ENCODE measurements at regions not wholly inside any gene's neighbourhood (a gene's known extent, or its start where the extent isn't known, plus 50 kb on each side); places are given as distances from the start of the nearest gene placed in this dataset.

DNA sequence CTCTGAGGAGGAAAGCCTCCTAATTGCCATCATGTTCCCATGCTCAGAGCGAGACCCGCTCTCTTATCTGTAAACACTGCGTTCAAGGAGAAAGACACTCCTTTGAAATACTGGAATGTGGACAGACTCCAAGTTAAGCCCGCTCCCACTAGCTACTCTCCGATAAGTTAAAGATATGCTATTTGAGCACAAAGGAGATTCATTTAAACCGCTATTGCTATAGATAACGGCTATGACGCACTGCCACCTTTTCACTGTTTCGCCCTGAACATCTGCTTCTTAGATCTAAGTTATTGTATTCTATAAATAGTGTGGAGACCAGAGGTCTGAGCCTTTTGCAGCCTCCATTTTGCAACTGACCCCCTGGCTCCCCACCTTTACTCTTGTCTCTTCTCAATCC, 82.3 kb downstream of the GPX5 start:
- TF ChIP-seq EZH2 (IDR thresholded peaks at IDR 0.05; ENCODE audit: insufficient read depth, poor library complexity, severe bottlenecking) (no peak), EZH2phosphoT487 (IDR thresholded peaks at IDR 0.05; ENCODE audit: insufficient read depth, low read depth) (no peak)

Data from GM23248 (cell line).